Immature natural killer cell (primary cell): ENCODE measurements at regions not wholly inside any gene's neighbourhood (a gene's known extent, or its start where the extent isn't known, plus 50 kb on each side); places are given as distances from the start of the nearest gene placed in this dataset.
"Not testable (repeated sequence)": the region's sequence is repeated elsewhere in the genome, so short reads cannot be mapped to it uniquely, and the experiment has no call there.

Experiments
- DNase-seq, 3 donors: peaks; one replicate each; pipeline ENCODE4 v3.0.0; 2022; ENCODE audit warnings: mixed read lengths in 1 of 3
- H3K27ac Mint-ChIP-seq, 6 donors: one replicate each; pipeline ENCODE4 v1.8.0; 2020; ENCODE audit warnings: mixed read lengths in 6 of 6, mild to moderate bottlenecking in 5 of 6, inconsistent platforms in 4 of 6, moderate library complexity in 3 of 6
- H3K27me3 Mint-ChIP-seq, 3 donors: one replicate each; pipeline ENCODE4 v1.8.0; 2020 to 2021; ENCODE audit warnings: low read depth in 3 of 3, mild to moderate bottlenecking in 3 of 3, mixed read lengths in 3 of 3, moderate library complexity in 3 of 3, inconsistent platforms in 1 of 3
- H3K36me3 Mint-ChIP-seq, 3 donors: one replicate each; pipeline ENCODE4 v1.8.0; 2020; ENCODE audit warnings: mixed read lengths in 3 of 3, inconsistent platforms in 2 of 3, mild to moderate bottlenecking in 2 of 3
- H3K4me1 Mint-ChIP-seq, 2 donors: one replicate each; pipeline ENCODE4 v1.8.0; 2020; ENCODE audit warnings: inconsistent platforms in 2 of 2, mild to moderate bottlenecking in 2 of 2, mixed read lengths in 2 of 2, moderate library complexity in 1 of 2
- H3K4me3 Mint-ChIP-seq, 5 donors: one replicate each; pipeline ENCODE4 v1.8.0; 2020; ENCODE audit warnings: mild to moderate bottlenecking in 5 of 5, mixed read lengths in 5 of 5, inconsistent platforms in 3 of 5, moderate library complexity in 3 of 5
- H3K9me3 Mint-ChIP-seq, 6 donors: one replicate each; pipeline ENCODE4 v1.8.0; 2020; ENCODE audit warnings: mild to moderate bottlenecking in 6 of 6, mixed read lengths in 6 of 6, inconsistent platforms in 4 of 6, moderate library complexity in 3 of 6

GRCh38 chr6:92415656-92416055, 1003.7 kb downstream of the EPHA7 start:
- peaks cover 0 to 2% (median 0%) of the 10 kb centered on the region in 3 donors for H3K27me3 Mint-ChIP-seq
- H3K9me3 Mint-ChIP-seq, result peaks cover 2 to 42% (median 18%) of the 10 kb centered on the region in 6 donors
- no peak for DNase-seq
- no peak overlapping the region for H3K27ac Mint-ChIP-seq
- no peaks in the 10 kb centered on the region for H3K4me1 Mint-ChIP-seq
- H3K4me3 Mint-ChIP-seq, result no peak overlapping the region
- H3K36me3 Mint-ChIP-seq, result no peaks in the 10 kb centered on the region

- no peak for DNase-seq
- peaks cover 3 to 57% (median 27%) of the 10 kb centered on the region in 6 donors for H3K9me3 Mint-ChIP-seq
- no peaks in the 10 kb centered on the region for H3K4me1 Mint-ChIP-seq
- no peaks in the 10 kb centered on the region for H3K36me3 Mint-ChIP-seq
- H3K27me3 Mint-ChIP-seq, result peaks cover 0 to 2% (median 0%) of the 10 kb centered on the region in 3 donors
- H3K27ac Mint-ChIP-seq, result no peak overlapping the region
- no peak overlapping the region for H3K4me3 Mint-ChIP-seq
These were observed 1011.0 kb downstream of the EPHA7 start for GRCh38 chr6:92408350-92408749.

- no peaks in the 10 kb centered on the region for H3K4me1 Mint-ChIP-seq
- DNase-seq, result no peak
- peaks cover 0 to 2% (median 0%) of the 10 kb centered on the region in 3 donors for H3K27me3 Mint-ChIP-seq
- H3K36me3 Mint-ChIP-seq, result no peaks in the 10 kb centered on the region
- no peak overlapping the region for H3K27ac Mint-ChIP-seq
- H3K9me3 Mint-ChIP-seq, result peaks cover 7 to 55% (median 22%) of the 10 kb centered on the region in 6 donors
- no peak overlapping the region for H3K4me3 Mint-ChIP-seq
These were observed 1015.1 kb downstream of the EPHA7 start for GRCh38 chr6:92404281-92404680.

- DNase-seq, result no peak
- Mint-ChIP-seq H3K27me3 (peaks cover 0 to 2% (median 1%) of the 10 kb centered on the region in 3 donors), H3K27ac (no peak overlapping the region), H3K4me3 (no peak overlapping the region), H3K9me3 (peaks cover 1 to 24% (median 14%) of the 10 kb centered on the region in 6 donors), H3K36me3 (no peaks in the 10 kb centered on the region), H3K4me1 (no peaks in the 10 kb centered on the region)
These were observed 1019.4 kb downstream of the EPHA7 start for GRCh38 chr6:92399911-92400310.

- H3K27me3 Mint-ChIP-seq, H3K27ac Mint-ChIP-seq, H3K36me3 Mint-ChIP-seq, DNase-seq, H3K4me3 Mint-ChIP-seq, H3K4me1 Mint-ChIP-seq: not testable (repeated sequence)
- H3K9me3 Mint-ChIP-seq, result peaks cover 6 to 39% (median 11%) of the 10 kb centered on the region in 6 donors
These were observed 1030.7 kb downstream of the EPHA7 start for GRCh38 chr6:92388706-92389105.

- no peak overlapping the region for H3K4me3 Mint-ChIP-seq
- H3K27me3 Mint-ChIP-seq, result no peaks in the 10 kb centered on the region
- no peaks in the 10 kb centered on the region for H3K36me3 Mint-ChIP-seq
- H3K9me3 Mint-ChIP-seq, result peaks cover 1 to 13% (median 6%) of the 10 kb centered on the region in 6 donors
- H3K27ac Mint-ChIP-seq, result no peak overlapping the region
- no peaks in the 10 kb centered on the region for H3K4me1 Mint-ChIP-seq
- DNase-seq, result no peak
These were observed 1038.4 kb downstream of the EPHA7 start for GRCh38 chr6:92380803-92381601.

GRCh38 chr6:92377137-92377536, 1042.2 kb downstream of the EPHA7 start:
- no peak overlapping the region for H3K27ac Mint-ChIP-seq
- H3K36me3 Mint-ChIP-seq, result no peaks in the 10 kb centered on the region
- no peak for DNase-seq
- peaks cover 4 to 13% (median 10%) of the 10 kb centered on the region in 6 donors for H3K9me3 Mint-ChIP-seq
- H3K27me3 Mint-ChIP-seq, result no peaks in the 10 kb centered on the region
- no peak overlapping the region for H3K4me3 Mint-ChIP-seq
- H3K4me1 Mint-ChIP-seq, result no peaks in the 10 kb centered on the region

- no peak for DNase-seq
- H3K27ac Mint-ChIP-seq, result no peak overlapping the region
- no peaks in the 10 kb centered on the region for H3K27me3 Mint-ChIP-seq
- peaks cover 7 to 17% (median 12%) of the 10 kb centered on the region in 6 donors for H3K9me3 Mint-ChIP-seq
- no peaks in the 10 kb centered on the region for H3K4me1 Mint-ChIP-seq
- H3K36me3 Mint-ChIP-seq, result no peaks in the 10 kb centered on the region
- H3K4me3 Mint-ChIP-seq, result no peak overlapping the region
These were observed 1042.7 kb downstream of the EPHA7 start for GRCh38 chr6:92376691-92377090.

GRCh38 chr6:92371211-92372208, 1047.8 kb downstream of the EPHA7 start:
- no peaks in the 10 kb centered on the region for H3K4me1 Mint-ChIP-seq
- H3K4me3 Mint-ChIP-seq, result no peak overlapping the region
- no peak overlapping the region for H3K27ac Mint-ChIP-seq
- no peaks in the 10 kb centered on the region for H3K27me3 Mint-ChIP-seq
- DNase-seq, result no peak
- no peaks in the 10 kb centered on the region for H3K36me3 Mint-ChIP-seq
- H3K9me3 Mint-ChIP-seq, result peaks cover 5 to 36% (median 16%) of the 10 kb centered on the region in 6 donors

GRCh38 chr6:92369309-92369708, 1050.0 kb downstream of the EPHA7 start:
- H3K4me3 Mint-ChIP-seq, result no peak overlapping the region
- H3K27me3 Mint-ChIP-seq, result no peaks in the 10 kb centered on the region
- no peaks in the 10 kb centered on the region for H3K36me3 Mint-ChIP-seq
- peaks cover 2 to 54% (median 15%) of the 10 kb centered on the region in 6 donors for H3K9me3 Mint-ChIP-seq
- H3K4me1 Mint-ChIP-seq, result no peaks in the 10 kb centered on the region
- H3K27ac Mint-ChIP-seq, result no peak overlapping the region
- DNase-seq, result no peak

GRCh38 chr6:92364948-92365541, 1054.3 kb downstream of the EPHA7 start:
- no peak overlapping the region for H3K27ac Mint-ChIP-seq
- H3K4me1 Mint-ChIP-seq, result no peaks in the 10 kb centered on the region
- H3K27me3 Mint-ChIP-seq, result no peaks in the 10 kb centered on the region
- no peak for DNase-seq
- no peaks in the 10 kb centered on the region for H3K36me3 Mint-ChIP-seq
- peaks cover 2 to 42% (median 19%) of the 10 kb centered on the region in 6 donors for H3K9me3 Mint-ChIP-seq
- no peak overlapping the region for H3K4me3 Mint-ChIP-seq

GRCh38 chr6:92363111-92363510, 1056.2 kb downstream of the EPHA7 start:
- Mint-ChIP-seq H3K4me3 (no peak overlapping the region), H3K27ac (no peak overlapping the region), H3K36me3 (no peaks in the 10 kb centered on the region), H3K9me3 (peaks cover 2 to 30% (median 19%) of the 10 kb centered on the region in 6 donors), H3K4me1 (no peaks in the 10 kb centered on the region), H3K27me3 (no peaks in the 10 kb centered on the region)
- DNase-seq, result no peak

- no peaks in the 10 kb centered on the region for H3K4me1 Mint-ChIP-seq
- H3K4me3 Mint-ChIP-seq, result no peak overlapping the region
- H3K27me3 Mint-ChIP-seq, result no peaks in the 10 kb centered on the region
- no peak overlapping the region for H3K27ac Mint-ChIP-seq
- H3K9me3 Mint-ChIP-seq, result peaks cover 2 to 30% (median 19%) of the 10 kb centered on the region in 6 donors
- no peak for DNase-seq
- H3K36me3 Mint-ChIP-seq, result no peaks in the 10 kb centered on the region
These were observed 1057.0 kb downstream of the EPHA7 start for GRCh38 chr6:92362404-92362803.
